HG03432 (cell line): ENCODE measurements at regions not wholly inside any gene's neighbourhood (a gene's known extent, or its start where the extent isn't known, plus 50 kb on each side); places are given as distances from the start of the nearest gene placed in this dataset.

Experiments
- ATAC-seq: cut with Tn5 transposase; IDR thresholded peaks from one replicate; pipeline ENCODE4 v1.9.1; 2021; ENCODE audit warnings: mild to moderate bottlenecking, moderate library complexity; ENCODE audit not compliant: unreplicated experiment

- no peak for ATAC-seq
These were observed 100.6 kb upstream of the IER5L start for GRCh38 chr9:129278391-129279237.

GRCh38 chr9:129276486-129277230, 98.6 kb upstream of the IER5L start:
- ATAC-seq = no peak

- no peak for ATAC-seq
These were observed 97.7 kb upstream of the IER5L start for GRCh38 chr9:129275626-129276247.

GRCh38 chr9:129273941-129274684, 96.1 kb upstream of the IER5L start:
- no peak for ATAC-seq

GRCh38 chr9:129273136-129273895, 95.3 kb upstream of the IER5L start:
- no peak for ATAC-seq

- no peak for ATAC-seq
These were observed 94.4 kb upstream of the IER5L start for GRCh38 chr9:129272348-129273025.

- ATAC-seq = peak; percentile 62
These were observed 92.9 kb upstream of the IER5L start for GRCh38 chr9:129270903-129271431.

- ATAC-seq = peak; percentile 68
These were observed 92.1 kb upstream of the IER5L start for GRCh38 chr9:129270205-129270604.

- no peak for ATAC-seq
These were observed 89.1 kb upstream of the IER5L start for GRCh38 chr9:129267141-129267540.

- ATAC-seq = no peak
These were observed 88.5 kb upstream of the IER5L start for GRCh38 chr9:129266536-129266935.

- no peak for ATAC-seq
These were observed 86.3 kb upstream of the IER5L start for GRCh38 chr9:129264388-129264787.

GRCh38 chr9:129263836-129264235, 85.8 kb upstream of the IER5L start:
- no peak for ATAC-seq

- ATAC-seq = no peak
These were observed 84.2 kb upstream of the IER5L start for GRCh38 chr9:129262261-129262660.

- ATAC-seq = no peak
These were observed 81.3 kb upstream of the IER5L start for GRCh38 chr9:129259375-129259774.

GRCh38 chr9:129258823-129259301, 80.8 kb upstream of the IER5L start:
- no peak for ATAC-seq

GRCh38 chr9:129258124-129258822, 80.2 kb upstream of the IER5L start:
- no peak for ATAC-seq

- no peak for ATAC-seq
These were observed 79.1 kb upstream of the IER5L start for GRCh38 chr9:129256959-129257713.
